Hepatocyte (in vitro differentiated cells): ENCODE measurements at regions not wholly inside any gene's neighbourhood (a gene's known extent, or its start where the extent isn't known, plus 50 kb on each side); places are given as distances from the start of the nearest gene placed in this dataset.

Source experiments
- DNase-seq: peaks from one replicate; pipeline ENCODE4 v3.0.0-alpha.2; 2016; ENCODE audit warnings: low spot score
- H2AFZ ChIP-seq: fragments of 200-600 bp; sonication (generic); 2 replicates; pipeline ENCODE4 v1.6.0; 2016; ENCODE audit warnings: antibody characterized with exemption, mild to moderate bottlenecking
- H3K27ac ChIP-seq: fragments of 200-600 bp; sonication (generic); 2 replicates; pipeline ENCODE4 v1.5.1; 2016; ENCODE audit warnings: mild to moderate bottlenecking
- H3K27me3 ChIP-seq: fragments of 200-600 bp; sonication (generic); 2 replicates; pipeline ENCODE4 v1.6.1; 2016
- H3K36me3 ChIP-seq: fragments of 200-600 bp; sonication (generic); replicated peaks from 2 replicates; pipeline ENCODE4 v1.5.1; 2016; ENCODE audit warnings: low read depth; ENCODE audit not compliant: insufficient read depth
- H3K4me1 ChIP-seq: fragments of 200-600 bp; sonication (generic); 2 replicates; pipeline ENCODE4 v1.5.1; 2016; ENCODE audit warnings: mild to moderate bottlenecking, moderate library complexity; ENCODE audit not compliant: insufficient read depth
- H3K4me2 ChIP-seq: fragments of 200-600 bp; sonication (generic); 2 replicates; pipeline ENCODE4 v1.6.0; 2016
- H3K4me3 ChIP-seq: fragments of 200-600 bp; sonication (generic); 2 replicates; pipeline ENCODE4 v1.5.1; 2016; ENCODE audit warnings: mild to moderate bottlenecking
- H3K79me2 ChIP-seq: fragments of 200-600 bp; sonication (generic); 2 replicates; pipeline ENCODE4 v1.6.0; 2017; ENCODE audit warnings: mild to moderate bottlenecking
- H3K9me2 ChIP-seq: fragments of 200-600 bp; sonication (generic); replicated peaks from 2 replicates; pipeline ENCODE4 v1.6.0; 2017; ENCODE audit warnings: mild to moderate bottlenecking; ENCODE audit not compliant: insufficient read depth
- H3K9me3 ChIP-seq: fragments of 200-600 bp; sonication (generic); 2 replicates; pipeline ENCODE4 v1.5.1; 2016; ENCODE audit warnings: low read depth, mild to moderate bottlenecking
- H4K20me1 ChIP-seq: fragments of 200-600 bp; sonication (generic); 2 replicates; pipeline ENCODE4 v1.6.0; 2016; ENCODE audit warnings: mild to moderate bottlenecking; ENCODE audit not compliant: insufficient read depth, poor library complexity, severe bottlenecking
- EZH2 ChIP-seq: fragments of 200-600 bp; sonication (generic); IDR thresholded peaks from 2 replicates; pipeline ENCODE4 v1.6.1; 2016; ENCODE audit warnings: antibody characterized with exemption, mild to moderate bottlenecking, borderline replicate concordance
- EZH2phosphoT487 ChIP-seq: fragments of 200-600 bp; sonication (generic); IDR thresholded peaks from one replicate; pipeline ENCODE4 v1.6.1; 2018; ENCODE audit warnings: antibody characterized with exemption, mild to moderate bottlenecking, low read depth, moderate library complexity; ENCODE audit not compliant: unreplicated experiment, severe bottlenecking
- WGBS: methylation state at CpG from one replicate; pipeline ENCODE4 v1.1.6; 2016; ENCODE audit warnings: low lambda C conversion rate; ENCODE audit errors: missing lambda C conversion rate; 5-methylcytosine and 5-hydroxymethylcytosine counted together
- TF ChIP-seq, protein P1 (sequence below): fragments of 200-600 bp; sonication (generic); IDR thresholded peaks from 2 replicates; pipeline ENCODE4 v1.5.1; 2016; ENCODE audit warnings: antibody characterized with exemption, mild to moderate bottlenecking; ENCODE audit not compliant: poor library complexity

DNA sequence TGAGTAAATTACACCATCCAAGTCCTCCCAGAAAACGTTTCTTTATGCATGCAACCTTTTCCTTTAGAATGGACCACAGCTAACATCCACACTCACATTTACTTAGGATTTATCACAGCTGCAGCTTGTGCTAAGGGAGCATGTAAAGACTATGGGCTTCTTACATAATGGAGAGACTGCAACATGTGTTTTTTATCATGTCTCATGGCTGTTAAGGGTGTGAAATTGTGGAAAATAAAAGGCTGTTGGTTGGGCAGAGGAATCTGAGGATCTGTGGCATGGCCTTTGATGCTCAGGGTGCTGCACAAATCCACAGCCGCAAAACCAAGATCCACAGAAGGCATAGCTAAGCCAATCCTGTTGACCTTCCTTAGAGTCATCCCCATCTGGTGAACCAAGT is 112.0 kb upstream of the MTNR1B start:
- TF ChIP-seq EZH2 (no peak), EZH2phosphoT487 (no peak)
- TF ChIP-seq, protein P1, sequence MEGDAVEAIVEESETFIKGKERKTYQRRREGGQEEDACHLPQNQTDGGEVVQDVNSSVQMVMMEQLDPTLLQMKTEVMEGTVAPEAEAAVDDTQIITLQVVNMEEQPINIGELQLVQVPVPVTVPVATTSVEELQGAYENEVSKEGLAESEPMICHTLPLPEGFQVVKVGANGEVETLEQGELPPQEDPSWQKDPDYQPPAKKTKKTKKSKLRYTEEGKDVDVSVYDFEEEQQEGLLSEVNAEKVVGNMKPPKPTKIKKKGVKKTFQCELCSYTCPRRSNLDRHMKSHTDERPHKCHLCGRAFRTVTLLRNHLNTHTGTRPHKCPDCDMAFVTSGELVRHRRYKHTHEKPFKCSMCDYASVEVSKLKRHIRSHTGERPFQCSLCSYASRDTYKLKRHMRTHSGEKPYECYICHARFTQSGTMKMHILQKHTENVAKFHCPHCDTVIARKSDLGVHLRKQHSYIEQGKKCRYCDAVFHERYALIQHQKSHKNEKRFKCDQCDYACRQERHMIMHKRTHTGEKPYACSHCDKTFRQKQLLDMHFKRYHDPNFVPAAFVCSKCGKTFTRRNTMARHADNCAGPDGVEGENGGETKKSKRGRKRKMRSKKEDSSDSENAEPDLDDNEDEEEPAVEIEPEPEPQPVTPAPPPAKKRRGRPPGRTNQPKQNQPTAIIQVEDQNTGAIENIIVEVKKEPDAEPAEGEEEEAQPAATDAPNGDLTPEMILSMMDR: no peak
- H3K9me3 ChIP-seq: no peaks in the 10 kb centered on the region
- no peak overlapping the region for H2AFZ ChIP-seq
- no peak for DNase-seq
- no peak overlapping the region for H3K27ac ChIP-seq
- no peaks in the 10 kb centered on the region for H3K9me2 ChIP-seq
- no peaks in the 10 kb centered on the region for H3K27me3 ChIP-seq
- peaks cover 13% of the 10 kb centered on the region for H3K4me1 ChIP-seq
- H3K36me3 ChIP-seq: peaks cover 4% of the 10 kb centered on the region
- 48% methylated on average over 2 of the region's 2 CpGs for WGBS
- no peaks in the 10 kb centered on the region for H4K20me1 ChIP-seq
- H3K4me2 ChIP-seq: no peak overlapping the region
- H3K4me3 ChIP-seq: no peak overlapping the region
- no peaks in the 10 kb centered on the region for H3K79me2 ChIP-seq

DNA sequence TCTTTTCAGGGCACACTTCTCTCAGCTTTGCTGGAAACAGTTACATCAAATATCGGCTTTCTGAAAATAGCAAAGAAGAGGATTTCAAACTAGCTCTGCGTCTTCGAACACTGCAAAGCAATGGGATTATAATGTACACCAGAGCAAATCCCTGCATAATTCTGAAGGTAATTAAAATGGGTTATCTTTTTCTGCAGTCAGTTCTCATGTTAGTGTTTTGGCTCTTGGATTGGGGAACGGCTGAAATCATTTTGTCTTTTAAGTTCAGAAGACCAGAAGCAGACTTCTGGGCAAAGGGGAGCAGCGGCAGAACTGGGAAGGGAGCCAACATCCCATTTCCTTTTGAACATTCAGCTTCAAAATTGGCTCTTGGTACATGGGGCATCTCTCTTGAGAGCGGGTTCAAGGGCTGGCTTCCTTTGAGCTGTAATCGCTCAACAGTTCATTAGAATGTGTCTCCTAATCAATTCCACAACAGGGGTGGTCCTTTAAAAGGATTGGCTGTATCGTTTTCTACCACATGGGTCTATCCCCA is 110.2 kb upstream of the MTNR1B start:
- Histone ChIP-seq H3K36me3 (peaks cover 4% of the 10 kb centered on the region), H3K4me2 (no peak overlapping the region), H3K79me2 (no peaks in the 10 kb centered on the region), H2AFZ (no peak overlapping the region), H3K27ac (no peak overlapping the region), H3K9me3 (no peaks in the 10 kb centered on the region), H3K4me1 (peaks cover 13% of the 10 kb centered on the region), H4K20me1 (no peaks in the 10 kb centered on the region), H3K27me3 (no peaks in the 10 kb centered on the region), H3K4me3 (no peak overlapping the region), H3K9me2 (no peaks in the 10 kb centered on the region)
- no peak for TF ChIP-seq EZH2phosphoT487
- no peak for TF ChIP-seq EZH2
- TF ChIP-seq, protein P1: no peak
- no peak for DNase-seq
- WGBS: 77% methylated on average over 8 of the region's 8 CpGs

DNA sequence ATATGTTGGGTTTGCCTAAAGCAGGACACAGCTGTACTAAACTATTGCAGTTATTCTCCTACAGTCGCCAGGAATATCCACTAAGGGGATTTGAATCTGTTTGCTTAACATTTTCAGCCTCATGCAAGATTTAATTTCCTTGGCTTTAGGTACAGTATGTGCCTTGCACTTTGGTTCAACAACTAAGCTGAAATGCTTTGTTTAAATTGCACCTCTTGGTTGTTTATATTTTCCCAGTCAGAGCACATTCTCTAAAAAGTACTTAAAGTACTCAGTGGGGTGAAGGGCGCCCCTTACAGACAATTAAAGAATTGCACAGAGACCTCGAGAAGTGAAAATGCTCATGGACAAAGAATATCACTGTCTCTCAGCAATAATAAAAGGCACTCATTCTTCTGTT is 107.8 kb upstream of the MTNR1B start:
- Histone ChIP-seq H3K79me2 (no peaks in the 10 kb centered on the region), H3K4me2 (peak overlapping the region; percentile 11), H3K36me3 (peaks cover 4% of the 10 kb centered on the region), H2AFZ (no peak overlapping the region), H3K27ac (peak overlapping the region; percentile 14), H3K27me3 (no peaks in the 10 kb centered on the region), H3K4me3 (no peak overlapping the region), H4K20me1 (no peaks in the 10 kb centered on the region), H3K9me2 (no peaks in the 10 kb centered on the region), H3K4me1 (peaks cover 6% of the 10 kb centered on the region), H3K9me3 (no peaks in the 10 kb centered on the region)
- TF ChIP-seq EZH2: no peak
- TF ChIP-seq, protein P1: peak; percentile 41
- TF ChIP-seq EZH2phosphoT487: no peak
- peak; percentile 24 for DNase-seq
- 58% methylated on average over 3 of the region's 3 CpGs for WGBS

GRCh38 chr11:92865352-92865751 is 104.1 kb upstream of the MTNR1B start:
- Histone ChIP-seq H3K4me1 (peaks cover 15% of the 10 kb centered on the region), H2AFZ (no peak overlapping the region), H4K20me1 (no peaks in the 10 kb centered on the region), H3K9me3 (no peaks in the 10 kb centered on the region), H3K4me3 (no peak overlapping the region), H3K4me2 (no peak overlapping the region), H3K27me3 (no peaks in the 10 kb centered on the region), H3K79me2 (no peaks in the 10 kb centered on the region), H3K36me3 (no peaks in the 10 kb centered on the region), H3K9me2 (no peaks in the 10 kb centered on the region), H3K27ac (no peak overlapping the region)
- DNase-seq: no peak
- whole genome bisulfite sequencing: 93% methylated on average over 2 of the region's 2 CpGs
- TF ChIP-seq, protein P1: no peak
- TF ChIP-seq EZH2 (no peak), EZH2phosphoT487 (no peak)
